Adrenal gland (tissue), 5 donors: ENCODE measurements at regions not wholly inside any gene's neighbourhood (a gene's known extent, or its start where the extent isn't known, plus 50 kb on each side); places are given as distances from the start of the nearest gene placed in this dataset.

ENCODE experiments used
- CTCF ChIP-seq, 6 experiments: fragments of 450-650 bp in 4 of 6; fragments of 200-600 bp in 2 of 6; sonication (generic) in 1 of 6; IDR thresholded peaks; 1 replicate in 5 of 6; 2 replicates in 1 of 6; pipeline versions ENCODE4 v1.5.1 to v1.8.0; 2016 to 2021; ENCODE audit warnings: antibody characterized with exemption in 6 of 6, mild to moderate bottlenecking in 2 of 6, moderate library complexity in 1 of 6
- POLR2A ChIP-seq, 2 donors: fragments of 450-650 bp; IDR thresholded peaks; one replicate each; pipeline ENCODE4 v1.6.1; 2017; ENCODE audit warnings: antibody characterized with exemption in 2 of 2, mild to moderate bottlenecking in 2 of 2, moderate library complexity in 1 of 2
- donor health status: DM: no; HTN: no; CAD: no.

- TF ChIP-seq POLR2A (IDR thresholded peaks at IDR 0.05) (no peak), CTCF (IDR thresholded peaks at IDR 0.05) (no peak)
Observed at GRCh38 chr11:98029832-98030231, 990.9 kb upstream of the CNTN5 start.
